Astrocyte of the cerebellum (primary cell): ENCODE measurements at regions not wholly inside any gene's neighbourhood (a gene's known extent, or its start where the extent isn't known, plus 50 kb on each side); places are given as distances from the start of the nearest gene placed in this dataset.

Source experiments
- DNase-seq: peaks from one replicate; pipeline ENCODE4 v3.0.0-alpha.2; 2011; ENCODE audit warnings: low read depth
- H3K4me3 ChIP-seq: 2 replicates; pipeline ENCODE4 v1.5.1; 2011; ENCODE audit warnings: mild to moderate bottlenecking, low read depth, low read length, moderate library complexity
- CTCF ChIP-seq: IDR thresholded peaks from 2 replicates; pipeline ENCODE4 v1.5.1; 2012; ENCODE audit warnings: low read length, low read depth, moderate library complexity, mild to moderate bottlenecking; ENCODE audit errors: missing control alignments
- in situ Hi-C: cut with HindIII; loops from 2 replicates; pipeline ENCODE4 v1.10.0; 2017; ENCODE audit warnings: low sequenced_read_pairs

- in situ Hi-C loops, result no loop called here
- DNase-seq, result no peak
- no peak overlapping the region for H3K4me3 ChIP-seq
- TF ChIP-seq CTCF, result no peak
Measured at GRCh38 chr16:64096689-64097088, 1025.2 kb downstream of the CDH11 start.

- in situ Hi-C loops, result no loop called here
- DNase-seq, result no peak
- no peak for TF ChIP-seq CTCF
- no peak overlapping the region for H3K4me3 ChIP-seq
Measured at GRCh38 chr16:64094992-64095634, 1026.8 kb downstream of the CDH11 start.

- no peak for TF ChIP-seq CTCF
- DNase-seq, result no peak
- H3K4me3 ChIP-seq, result no peak overlapping the region
- in situ Hi-C loops, result no loop called here
Measured at GRCh38 chr16:64094181-64094965, 1027.5 kb downstream of the CDH11 start.

DNA sequence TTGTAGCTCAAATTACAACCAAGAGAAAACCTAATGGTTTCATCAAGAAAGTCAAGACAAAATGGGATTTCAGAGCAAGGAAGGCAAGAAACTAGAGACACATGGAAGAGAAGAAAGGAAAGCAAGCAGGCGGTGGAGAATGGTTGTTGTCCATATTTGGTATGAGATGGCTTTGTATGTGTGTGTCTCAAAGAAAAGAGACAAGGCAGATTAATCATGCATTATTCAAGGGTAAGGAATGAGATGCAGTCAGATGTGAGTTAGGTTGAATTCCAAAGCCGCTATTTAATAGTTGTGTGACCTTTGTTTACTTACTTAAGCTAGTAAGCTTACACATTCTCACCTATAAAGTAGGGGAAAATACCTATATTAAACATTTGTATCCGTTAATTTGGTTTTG is 1029.6 kb downstream of the CDH11 start:
- DNase-seq, result peak; percentile 5
- in situ Hi-C loops, result no loop called here
- no peak for TF ChIP-seq CTCF
- no peak overlapping the region for H3K4me3 ChIP-seq

DNA sequence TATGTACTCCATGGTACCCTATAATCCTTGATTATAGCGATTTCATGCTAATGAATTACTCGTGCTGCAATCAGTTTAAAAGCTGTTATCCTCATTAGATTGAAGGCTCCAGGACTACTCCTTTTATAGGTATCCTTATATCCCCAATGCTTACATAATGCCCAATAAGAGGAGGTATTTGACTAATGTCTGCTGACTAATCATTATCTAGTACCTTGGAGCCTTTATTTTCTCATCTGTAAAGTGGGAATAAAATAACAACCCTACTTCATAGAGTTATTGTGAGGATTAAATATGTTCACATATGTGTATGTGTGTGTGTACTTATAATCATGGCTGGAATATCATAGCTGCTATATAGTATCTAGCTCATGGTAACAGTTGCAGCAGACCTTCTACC is 1031.5 kb downstream of the CDH11 start:
- TF ChIP-seq CTCF, result no peak
- no peak overlapping the region for H3K4me3 ChIP-seq
- in situ Hi-C loops, result no loop called here
- no peak for DNase-seq

DNA sequence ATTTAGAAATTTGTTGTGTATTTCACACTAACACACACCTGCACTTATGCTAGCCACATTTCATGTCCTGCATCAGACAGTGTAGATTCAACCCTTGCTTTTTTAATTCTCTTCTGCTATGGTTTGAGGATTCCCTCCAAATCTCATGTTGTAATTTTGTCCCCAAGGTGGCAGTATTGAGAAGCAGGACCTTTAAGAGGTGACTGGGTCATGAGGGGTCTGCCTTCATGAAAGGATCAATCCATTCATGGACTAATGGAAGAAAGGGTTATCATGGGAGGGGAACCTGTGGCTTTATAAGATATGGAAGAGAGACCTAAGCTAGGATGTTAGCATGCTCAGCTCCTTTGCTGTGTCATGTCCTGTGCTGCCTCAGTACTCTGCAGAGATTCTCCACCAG is 1032.2 kb downstream of the CDH11 start:
- H3K4me3 ChIP-seq, result no peak overlapping the region
- peak; percentile 57 for TF ChIP-seq CTCF
- in situ Hi-C loops, result no loop called here
- DNase-seq, result no peak
